Ishikawa (cell line): ENCODE measurements at regions not wholly inside any gene's neighbourhood (a gene's known extent, or its start where the extent isn't known, plus 50 kb on each side); places are given as distances from the start of the nearest gene placed in this dataset.

ENCODE experiments used
- CEBPB ChIP-seq: IDR thresholded peaks from 2 replicates; pipeline ENCODE4 v1.6.1; 2012
- CREB1 ChIP-seq: IDR thresholded peaks from 2 replicates; pipeline ENCODE4 v1.6.1; 2012; ENCODE audit warnings: low read depth
- EGR1 ChIP-seq: IDR thresholded peaks from 2 replicates; pipeline ENCODE4 v1.6.1; 2012
- EP300 ChIP-seq: IDR thresholded peaks from 2 replicates; pipeline ENCODE4 v1.6.1; 2012; ENCODE audit warnings: borderline replicate concordance
- FOXM1 ChIP-seq: IDR thresholded peaks from 2 replicates; pipeline ENCODE4 v1.6.1; 2012; ENCODE audit warnings: low read depth, borderline replicate concordance
- NFIC ChIP-seq: IDR thresholded peaks from 2 replicates; pipeline ENCODE4 v1.6.1; 2012
- RAD21 ChIP-seq: IDR thresholded peaks from 2 replicates; pipeline ENCODE4 v1.6.1; 2012; ENCODE audit warnings: low read depth
- TAF1 ChIP-seq: IDR thresholded peaks from 2 replicates; pipeline ENCODE4 v1.6.1; 2012; ENCODE audit warnings: low read depth, mild to moderate bottlenecking
- TCF12 ChIP-seq: IDR thresholded peaks from 2 replicates; pipeline ENCODE4 v1.6.1; 2012; ENCODE audit warnings: low read depth
- TEAD4 ChIP-seq: IDR thresholded peaks from 2 replicates; pipeline ENCODE4 v1.6.1; 2012
- YY1 ChIP-seq: IDR thresholded peaks from 2 replicates; pipeline ENCODE4 v1.6.1; 2012; ENCODE audit warnings: low read depth
- TF ChIP-seq, protein P1 (sequence below): IDR thresholded peaks from 2 replicates; pipeline ENCODE4 v1.6.1; 2012
- TF ChIP-seq, protein P2 (sequence below): IDR thresholded peaks from 2 replicates; pipeline ENCODE4 v1.6.1; 2012
- TF ChIP-seq, protein P3 (sequence below): IDR thresholded peaks from 2 replicates; pipeline ENCODE4 v1.6.1; 2012; ENCODE audit warnings: low read depth, mild to moderate bottlenecking

DNA sequence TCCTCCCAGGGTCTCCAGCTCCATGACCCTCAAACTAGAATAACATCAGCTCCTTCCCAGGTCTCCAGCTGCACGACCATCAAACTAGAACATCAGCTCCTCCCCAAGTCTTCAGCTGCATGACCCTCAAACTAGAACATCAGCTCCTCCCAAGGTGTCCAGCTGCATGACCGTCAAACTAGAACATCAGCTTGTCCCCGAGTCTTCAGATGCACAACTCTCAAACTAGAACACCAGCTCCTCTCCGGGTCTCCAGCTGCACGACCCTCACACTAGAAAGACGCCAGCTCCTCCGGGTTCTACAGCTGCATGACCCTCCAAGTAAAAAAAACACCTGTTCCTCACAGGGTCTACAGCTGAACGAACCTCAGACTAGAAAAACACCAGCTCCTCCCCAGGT is 312.9 kb upstream of the TFPI start:
- TF ChIP-seq, protein P1, sequence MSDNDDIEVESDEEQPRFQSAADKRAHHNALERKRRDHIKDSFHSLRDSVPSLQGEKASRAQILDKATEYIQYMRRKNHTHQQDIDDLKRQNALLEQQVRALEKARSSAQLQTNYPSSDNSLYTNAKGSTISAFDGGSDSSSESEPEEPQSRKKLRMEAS: no peak
- TF ChIP-seq RAD21: no peak

DNA sequence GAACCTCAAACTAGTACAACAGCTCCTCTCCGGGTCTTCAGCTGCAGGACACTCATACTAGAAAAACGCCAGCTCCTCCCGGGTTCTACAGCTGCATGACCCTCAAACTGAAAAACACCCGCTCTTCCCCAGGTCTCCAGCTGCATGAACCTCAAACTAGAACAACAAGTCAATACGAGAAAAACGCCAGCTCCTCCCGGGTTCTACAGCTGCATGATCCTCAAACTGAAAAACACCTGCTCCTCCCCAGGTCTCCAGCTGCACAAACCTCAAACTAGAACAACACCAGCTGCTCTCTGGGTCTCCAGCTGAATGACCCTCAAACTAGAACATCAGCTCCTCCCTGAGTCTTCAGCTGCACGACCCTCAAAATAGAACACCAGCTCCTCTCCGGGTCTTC is 315.0 kb upstream of the TFPI start:
- no peak for TF ChIP-seq YY1
- TF ChIP-seq, protein P2, sequence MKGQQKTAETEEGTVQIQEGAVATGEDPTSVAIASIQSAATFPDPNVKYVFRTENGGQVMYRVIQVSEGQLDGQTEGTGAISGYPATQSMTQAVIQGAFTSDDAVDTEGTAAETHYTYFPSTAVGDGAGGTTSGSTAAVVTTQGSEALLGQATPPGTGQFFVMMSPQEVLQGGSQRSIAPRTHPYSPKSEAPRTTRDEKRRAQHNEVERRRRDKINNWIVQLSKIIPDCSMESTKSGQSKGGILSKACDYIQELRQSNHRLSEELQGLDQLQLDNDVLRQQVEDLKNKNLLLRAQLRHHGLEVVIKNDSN: no peak

DNA sequence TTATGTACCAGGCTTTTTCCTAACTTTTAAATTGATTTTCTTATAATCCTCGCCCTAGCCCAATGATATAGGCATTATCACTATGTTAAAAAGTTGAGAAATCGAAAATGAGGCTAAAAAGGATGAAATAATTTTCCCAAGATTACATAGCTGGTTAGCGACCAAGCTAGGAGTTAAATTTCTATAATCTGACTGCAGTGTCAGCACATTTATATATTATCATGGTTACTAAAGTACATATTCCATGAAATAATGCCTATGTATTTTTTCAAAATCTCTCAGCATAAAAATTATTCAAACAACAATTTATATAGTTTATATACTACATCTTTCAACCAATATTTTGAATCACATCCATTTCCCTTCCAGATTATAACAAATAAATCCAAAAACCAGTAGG is 317.3 kb upstream of the TFPI start:
- TF ChIP-seq CEBPB (no peak), TEAD4 (no peak), RAD21 (no peak), EGR1 (no peak), TCF12 (no peak), NFIC (no peak), EP300 (no peak)
- TF ChIP-seq, protein P1: no peak

DNA sequence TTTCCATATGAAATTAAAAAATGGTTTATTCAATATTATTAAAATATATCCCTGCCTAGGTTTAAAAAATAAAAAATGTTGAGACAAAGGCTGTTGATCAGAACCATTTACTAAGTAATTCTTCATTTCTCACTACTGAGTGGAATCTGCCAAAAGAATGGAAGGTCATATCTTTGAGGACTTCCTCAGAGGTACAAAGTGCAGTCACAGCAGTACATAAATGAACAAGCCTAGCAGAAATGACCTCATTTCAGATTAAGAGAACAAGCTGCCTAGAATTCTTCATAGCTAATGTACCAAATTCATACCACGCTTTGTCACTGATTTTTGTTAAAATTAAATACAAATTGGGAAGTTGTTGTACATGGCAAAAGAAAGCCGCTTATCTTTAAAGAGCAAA is 318.9 kb upstream of the TFPI start:
- TF ChIP-seq FOXM1 (no peak), CREB1 (no peak), YY1 (no peak), CEBPB (no peak), RAD21 (no peak), NFIC (no peak), EGR1 (no peak), TCF12 (no peak), TAF1 (no peak)
- TF ChIP-seq, protein P2: no peak
- TF ChIP-seq, protein P3, sequence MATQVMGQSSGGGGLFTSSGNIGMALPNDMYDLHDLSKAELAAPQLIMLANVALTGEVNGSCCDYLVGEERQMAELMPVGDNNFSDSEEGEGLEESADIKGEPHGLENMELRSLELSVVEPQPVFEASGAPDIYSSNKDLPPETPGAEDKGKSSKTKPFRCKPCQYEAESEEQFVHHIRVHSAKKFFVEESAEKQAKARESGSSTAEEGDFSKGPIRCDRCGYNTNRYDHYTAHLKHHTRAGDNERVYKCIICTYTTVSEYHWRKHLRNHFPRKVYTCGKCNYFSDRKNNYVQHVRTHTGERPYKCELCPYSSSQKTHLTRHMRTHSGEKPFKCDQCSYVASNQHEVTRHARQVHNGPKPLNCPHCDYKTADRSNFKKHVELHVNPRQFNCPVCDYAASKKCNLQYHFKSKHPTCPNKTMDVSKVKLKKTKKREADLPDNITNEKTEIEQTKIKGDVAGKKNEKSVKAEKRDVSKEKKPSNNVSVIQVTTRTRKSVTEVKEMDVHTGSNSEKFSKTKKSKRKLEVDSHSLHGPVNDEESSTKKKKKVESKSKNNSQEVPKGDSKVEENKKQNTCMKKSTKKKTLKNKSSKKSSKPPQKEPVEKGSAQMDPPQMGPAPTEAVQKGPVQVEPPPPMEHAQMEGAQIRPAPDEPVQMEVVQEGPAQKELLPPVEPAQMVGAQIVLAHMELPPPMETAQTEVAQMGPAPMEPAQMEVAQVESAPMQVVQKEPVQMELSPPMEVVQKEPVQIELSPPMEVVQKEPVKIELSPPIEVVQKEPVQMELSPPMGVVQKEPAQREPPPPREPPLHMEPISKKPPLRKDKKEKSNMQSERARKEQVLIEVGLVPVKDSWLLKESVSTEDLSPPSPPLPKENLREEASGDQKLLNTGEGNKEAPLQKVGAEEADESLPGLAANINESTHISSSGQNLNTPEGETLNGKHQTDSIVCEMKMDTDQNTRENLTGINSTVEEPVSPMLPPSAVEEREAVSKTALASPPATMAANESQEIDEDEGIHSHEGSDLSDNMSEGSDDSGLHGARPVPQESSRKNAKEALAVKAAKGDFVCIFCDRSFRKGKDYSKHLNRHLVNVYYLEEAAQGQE: no peak
- TF ChIP-seq, protein P1: no peak

DNA sequence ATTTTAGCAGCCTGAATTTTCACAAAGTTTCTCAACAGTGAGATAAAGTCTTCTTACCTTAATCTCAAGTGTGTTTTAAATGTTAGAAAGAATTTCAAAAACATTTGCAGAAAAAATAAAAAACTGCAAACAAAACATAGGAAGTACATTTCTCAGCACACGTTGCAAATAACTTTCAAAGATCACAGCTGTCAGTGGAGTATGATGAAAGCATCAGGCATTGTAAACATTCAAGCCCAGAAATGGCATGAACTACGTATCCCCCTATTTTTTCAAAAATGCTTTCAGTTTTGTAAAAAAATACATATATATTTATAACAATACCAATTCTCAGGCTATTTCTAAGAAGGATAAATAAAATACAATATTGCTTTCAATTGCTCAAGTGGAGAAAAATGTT is 320.6 kb upstream of the TFPI start:
- TF ChIP-seq TEAD4 (no peak), TAF1 (no peak), RAD21 (no peak), CEBPB (no peak), NFIC (no peak), YY1 (no peak)
- TF ChIP-seq, protein P3: no peak
- TF ChIP-seq, protein P2: no peak
- TF ChIP-seq, protein P1: no peak

DNA sequence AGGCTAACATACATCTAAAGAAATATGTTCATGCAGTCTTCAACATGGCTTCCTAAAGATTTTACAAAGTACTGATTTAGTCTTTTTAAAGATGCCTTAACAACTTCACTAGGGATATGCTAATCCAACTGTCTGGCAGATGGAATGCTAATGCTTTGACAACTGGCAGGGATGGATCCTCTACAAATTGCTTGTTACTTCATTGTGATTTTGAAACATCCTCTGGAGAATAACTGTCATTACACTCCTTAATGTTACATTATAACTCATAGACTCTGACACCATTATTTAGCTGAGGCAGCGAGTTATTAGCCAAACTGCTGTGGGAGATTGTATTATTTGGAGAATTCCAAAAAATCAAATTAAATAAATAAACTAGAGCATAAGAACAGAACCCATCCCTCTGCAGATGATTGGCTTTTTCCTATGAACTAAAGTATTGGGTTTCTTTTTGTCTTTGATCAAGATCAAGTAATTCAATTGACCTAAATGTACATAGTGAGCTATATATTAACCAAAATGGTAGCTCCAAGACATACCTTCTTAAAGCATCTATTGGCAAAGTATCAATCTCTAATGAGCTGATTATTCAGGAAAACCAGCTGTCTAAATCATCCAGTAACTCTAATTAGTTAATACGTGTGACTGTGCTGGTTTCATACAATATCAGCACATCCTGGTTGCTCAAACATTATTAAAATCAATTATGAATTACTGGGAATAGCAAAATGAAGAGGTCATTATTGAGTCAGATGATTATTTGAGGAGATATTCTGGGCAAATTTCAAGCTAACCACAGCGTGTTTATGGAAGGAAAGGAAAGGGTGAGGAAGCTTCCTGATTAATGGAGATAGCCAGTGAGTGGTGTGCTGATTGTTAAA is 321.3 kb upstream of the TFPI start:
- TF ChIP-seq CEBPB (no peak), TCF12 (no peak)
